ENCODE measurements at regions not wholly inside any gene's neighbourhood (a gene's known extent, or its start where the extent isn't known, plus 50 kb on each side); places are given as distances from the start of the nearest gene placed in this dataset.
"Not testable (repeated sequence)": the region's sequence is repeated elsewhere in the genome, so short reads cannot be mapped to it uniquely, and the experiment has no call there.

DNA sequence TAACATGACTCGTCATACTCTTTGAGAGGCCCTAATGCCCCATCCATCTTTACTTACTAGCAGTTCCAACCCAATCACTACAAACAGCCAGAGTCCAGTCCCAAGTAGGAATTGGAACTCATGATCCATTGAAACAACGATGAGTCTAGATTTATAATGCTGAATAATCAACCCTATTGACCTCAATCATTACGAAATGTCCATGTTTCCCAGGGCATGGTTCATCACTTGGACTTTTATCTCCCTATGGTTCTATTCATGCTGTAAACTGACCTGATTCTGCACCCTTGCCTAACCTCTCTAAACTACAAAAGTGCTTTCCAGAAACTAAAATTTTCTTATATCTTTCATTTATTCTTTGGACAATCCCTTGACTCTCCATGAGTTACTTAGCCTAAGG, 840.0 kb upstream of the B3GALT2 start:
- DNase-seq (ENCODE audit: low spot score), result no peak

DNA sequence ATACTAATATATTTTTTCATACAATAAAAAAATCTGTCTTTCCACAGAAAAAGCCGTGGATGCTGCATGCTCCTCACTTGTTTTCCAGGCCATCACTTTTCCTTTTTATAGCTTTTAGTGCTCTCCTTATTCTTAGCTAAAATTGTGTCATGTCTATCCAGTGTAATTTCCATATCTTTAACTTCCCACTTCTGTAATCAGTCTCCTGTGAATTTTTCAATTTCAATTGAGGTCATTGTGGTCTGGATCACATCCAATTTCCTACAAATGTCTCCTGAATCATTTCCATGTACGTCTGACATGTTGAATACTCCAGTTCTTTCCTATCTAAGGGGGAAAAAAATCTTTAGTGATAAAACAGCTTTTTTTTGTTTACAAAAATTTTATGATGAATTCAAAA, 838.2 kb upstream of the B3GALT2 start:
- DNase-seq (ENCODE audit: low spot score), result no peak

DNA sequence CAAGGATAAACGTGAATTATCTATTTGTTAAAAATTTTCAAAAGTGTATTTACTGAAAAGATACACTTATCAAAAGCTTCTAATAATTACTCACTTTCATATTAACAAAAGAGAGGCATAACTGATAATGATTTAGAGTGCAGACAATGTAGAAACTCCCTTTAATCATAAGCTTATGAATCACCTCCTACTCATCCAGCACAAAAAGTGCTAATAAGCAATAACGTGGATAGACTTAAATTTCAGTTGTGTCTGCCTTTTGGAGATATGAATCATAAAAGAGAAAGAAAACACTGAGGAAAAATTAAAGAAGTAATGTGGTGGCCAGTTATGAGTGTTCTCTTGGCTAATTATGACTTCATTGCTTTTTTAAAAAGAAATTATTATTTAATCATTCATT, 827.6 kb upstream of the B3GALT2 start:
- no peak for DNase-seq (ENCODE audit: low spot score)

DNA sequence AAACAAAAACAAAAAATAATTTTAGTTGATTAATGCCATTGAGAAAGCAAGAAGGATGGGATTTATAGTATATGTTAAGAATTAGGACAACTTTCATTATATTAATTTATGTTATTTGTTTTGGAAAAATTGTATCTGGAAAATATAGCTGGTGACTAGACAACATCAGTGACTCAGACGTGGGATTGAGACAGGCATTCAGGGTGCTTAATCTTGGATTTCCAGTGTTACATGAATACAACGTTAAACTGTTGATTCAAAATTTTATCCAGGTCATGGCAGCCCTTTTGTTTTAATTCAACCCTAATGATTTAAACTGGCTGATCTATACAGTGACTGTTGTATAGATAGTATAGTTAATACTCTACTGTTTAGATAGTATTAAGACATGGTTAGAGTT, 827.1 kb upstream of the B3GALT2 start:
- DNase-seq (ENCODE audit: low spot score), result no peak

DNA sequence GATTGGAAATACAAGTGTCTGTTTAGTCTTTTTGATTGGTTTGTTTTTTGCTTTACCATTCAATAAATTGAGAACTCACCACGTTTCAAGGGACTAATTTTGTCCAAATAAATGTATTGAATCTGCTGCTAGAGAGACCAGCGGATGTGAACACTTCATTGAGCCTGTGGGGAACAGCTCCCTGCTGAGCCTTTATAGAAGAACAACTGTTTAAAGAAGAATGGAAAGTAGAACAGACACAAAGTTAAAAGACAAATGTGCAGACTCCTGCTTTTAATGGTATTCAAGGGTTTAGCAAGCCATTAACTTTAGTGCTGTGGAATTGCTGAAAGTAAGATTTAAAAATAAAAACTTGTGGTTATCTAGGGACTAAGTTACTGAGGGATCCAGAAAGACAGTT, 817.7 kb upstream of the B3GALT2 start:
- DNase-seq (ENCODE audit: low spot score), result no peak

DNA sequence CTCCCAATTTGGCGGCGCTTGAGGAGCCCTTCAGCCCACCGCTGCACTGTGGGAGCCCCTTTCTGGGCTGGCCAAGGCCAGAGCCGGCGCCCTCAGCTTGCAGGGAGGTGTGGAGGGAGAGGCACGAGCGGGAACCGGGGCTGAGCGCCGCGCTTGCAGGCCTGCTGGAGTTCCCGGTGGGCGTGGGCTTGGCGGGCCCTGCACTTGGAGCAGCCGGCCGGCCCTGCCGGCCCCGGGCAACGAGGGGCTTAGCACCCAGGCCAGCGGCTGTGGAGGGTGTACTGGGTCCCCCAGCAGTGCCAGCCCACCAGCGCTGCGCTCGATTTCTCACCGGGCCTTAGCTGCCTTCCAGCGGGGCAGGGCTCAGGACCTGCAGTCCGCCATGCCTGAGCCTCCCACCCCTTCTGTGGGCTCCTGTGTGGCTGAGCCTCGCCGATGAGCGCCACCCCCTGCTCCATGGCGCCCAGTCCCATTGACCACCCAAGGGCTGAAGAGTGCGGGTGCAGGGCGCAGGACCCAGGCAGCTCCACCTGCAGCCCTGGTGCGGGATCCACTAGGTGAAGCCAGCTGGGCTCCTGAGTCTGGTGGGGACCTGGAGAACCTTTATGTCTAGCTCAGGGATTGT, 815.4 kb upstream of the B3GALT2 start:
- not testable (repeated sequence) for DNase-seq (ENCODE audit: low spot score)

DNA sequence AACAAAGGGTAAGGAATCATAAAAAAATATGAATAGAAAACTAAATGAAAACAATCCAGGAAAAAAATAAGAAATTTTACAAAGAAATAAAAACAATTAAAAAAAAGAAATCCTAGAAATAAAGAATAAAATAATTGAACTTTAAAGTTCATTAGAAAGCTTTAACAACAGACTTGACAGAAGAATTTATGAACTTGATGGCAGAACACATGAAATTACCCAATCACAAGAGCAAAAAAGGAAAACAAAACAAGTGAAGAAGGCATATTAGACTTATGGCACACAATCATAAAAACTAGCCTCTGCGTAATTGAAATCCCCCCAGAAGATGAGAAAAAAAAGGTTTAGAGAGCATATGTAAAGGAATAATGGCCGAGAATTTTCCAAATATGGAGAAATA, 802.5 kb upstream of the B3GALT2 start:
- no peak for DNase-seq (ENCODE audit: low spot score)

DNA sequence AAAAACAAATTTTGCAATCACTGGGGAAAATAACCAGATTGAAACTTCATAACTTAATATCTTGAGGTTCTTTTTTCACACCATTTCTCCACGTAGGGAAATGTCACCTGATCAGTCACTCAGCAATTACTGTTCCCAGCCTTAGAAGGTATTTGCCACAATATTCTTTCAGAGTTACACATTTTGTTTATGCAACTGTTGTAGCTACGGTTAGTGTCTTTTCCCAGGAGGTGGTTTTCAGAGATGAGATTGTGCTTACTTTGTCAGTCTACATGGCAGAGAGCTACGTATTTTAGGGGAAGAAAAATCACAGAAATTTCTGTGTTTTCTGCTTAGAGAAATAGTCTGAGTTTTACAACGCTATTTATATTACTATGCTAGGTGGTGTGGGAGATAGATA, 792.8 kb upstream of the B3GALT2 start:
- DNase-seq (ENCODE audit: low spot score), result no peak

DNA sequence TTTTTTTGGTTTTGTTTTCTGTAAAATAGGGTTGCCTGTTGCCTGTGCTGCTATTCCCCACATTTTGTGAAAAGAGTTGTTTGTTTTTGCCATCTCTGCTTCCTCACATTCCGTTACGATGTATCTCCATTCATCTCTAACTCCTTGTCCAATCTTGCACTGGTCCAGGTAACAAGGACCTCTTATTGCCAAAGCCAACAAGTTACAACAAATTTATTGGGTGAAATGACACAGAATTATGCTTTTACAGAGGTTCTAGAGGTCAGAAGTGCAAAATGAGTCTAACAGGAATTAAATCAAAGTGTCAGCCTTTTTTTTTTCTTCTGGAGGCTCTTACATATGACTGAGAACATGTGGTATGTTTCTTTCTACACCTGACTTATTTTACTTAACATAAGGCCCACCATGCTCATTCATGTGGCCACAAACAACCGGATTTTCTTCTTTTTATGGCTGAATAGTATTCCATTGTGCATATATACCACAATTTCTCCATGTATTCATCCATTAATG, 787.9 kb upstream of the B3GALT2 start:
- no peak for DNase-seq (ENCODE audit: low spot score)

DNA sequence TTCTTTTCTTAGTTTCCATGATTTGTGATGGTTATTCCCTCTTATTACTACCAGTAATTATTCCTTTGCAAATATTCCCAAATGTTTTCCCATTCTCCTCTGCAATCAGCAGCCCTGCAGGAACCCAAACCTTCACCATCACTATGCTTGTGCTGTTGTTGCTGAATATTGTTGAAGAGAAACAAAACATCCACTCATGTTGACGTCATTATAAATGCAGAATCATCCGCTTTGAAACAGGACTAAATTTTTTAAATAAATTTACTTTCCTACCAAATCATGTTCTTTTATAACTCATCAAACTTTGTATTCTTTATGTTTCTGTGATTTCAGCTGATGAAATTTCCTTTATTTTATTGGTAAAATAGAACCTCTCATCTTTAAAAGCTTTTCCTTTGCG, 787.0 kb upstream of the B3GALT2 start:
- no peak for DNase-seq (ENCODE audit: low spot score)

DNA sequence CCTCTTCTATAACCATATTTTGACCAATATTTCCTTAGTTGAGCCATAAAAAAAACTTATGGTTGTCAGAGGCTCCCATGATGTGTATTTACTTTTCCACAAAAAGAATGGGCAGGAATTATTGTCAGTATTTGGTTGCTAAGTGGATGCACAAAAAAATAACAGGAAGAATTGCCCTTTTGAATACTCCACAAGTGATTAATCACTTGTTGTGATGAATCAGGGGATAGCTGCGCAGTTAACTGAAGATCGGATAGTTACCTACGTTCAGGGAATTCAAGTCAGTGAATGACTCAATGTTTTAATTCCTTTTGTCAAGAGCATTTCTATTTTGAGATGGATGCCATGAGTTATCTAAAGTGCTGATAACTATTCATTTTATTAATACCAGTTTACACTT, 785.2 kb upstream of the B3GALT2 start:
- no peak for DNase-seq (ENCODE audit: low spot score)

DNA sequence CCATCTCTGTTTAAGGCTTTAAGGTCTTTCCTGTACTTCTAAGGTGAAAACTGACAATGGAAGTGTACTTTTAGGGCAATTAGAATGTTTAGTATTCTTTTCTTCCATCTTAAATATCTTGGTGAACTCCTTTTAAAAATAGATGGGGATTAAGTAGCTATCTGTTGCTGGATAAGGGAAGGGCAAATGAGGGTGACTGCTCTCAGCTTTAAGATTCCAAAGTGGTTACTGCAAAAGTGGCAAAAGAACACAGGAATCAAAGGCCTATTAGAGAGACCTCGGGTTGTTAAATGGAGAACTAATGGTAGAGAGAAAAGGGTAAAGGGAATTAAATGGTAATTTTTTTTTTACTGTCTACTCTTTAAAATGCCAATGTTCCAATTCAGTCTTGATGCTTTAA, 774.1 kb upstream of the B3GALT2 start:
- DNase-seq (ENCODE audit: low spot score), result no peak

DNA sequence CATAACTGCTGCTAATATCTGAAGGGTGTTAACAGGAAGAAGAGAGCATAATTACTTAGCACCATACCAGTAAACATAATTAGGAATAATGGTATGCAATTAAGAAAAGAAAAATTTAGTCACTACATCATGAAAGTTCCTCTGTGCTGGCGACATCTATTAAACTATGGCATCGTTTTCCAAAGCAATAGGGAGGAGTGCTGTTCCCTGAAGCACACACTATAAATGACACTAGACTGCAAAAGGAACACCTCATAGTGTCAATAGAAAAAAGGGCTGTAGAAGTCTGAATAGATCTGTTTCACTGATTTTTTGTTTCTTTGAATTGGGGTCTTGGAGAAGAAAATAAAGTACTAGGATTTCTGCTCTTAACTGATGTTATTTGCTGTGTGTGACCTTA, 773.6 kb upstream of the B3GALT2 start:
- DNase-seq (ENCODE audit: low spot score), result no peak

DNA sequence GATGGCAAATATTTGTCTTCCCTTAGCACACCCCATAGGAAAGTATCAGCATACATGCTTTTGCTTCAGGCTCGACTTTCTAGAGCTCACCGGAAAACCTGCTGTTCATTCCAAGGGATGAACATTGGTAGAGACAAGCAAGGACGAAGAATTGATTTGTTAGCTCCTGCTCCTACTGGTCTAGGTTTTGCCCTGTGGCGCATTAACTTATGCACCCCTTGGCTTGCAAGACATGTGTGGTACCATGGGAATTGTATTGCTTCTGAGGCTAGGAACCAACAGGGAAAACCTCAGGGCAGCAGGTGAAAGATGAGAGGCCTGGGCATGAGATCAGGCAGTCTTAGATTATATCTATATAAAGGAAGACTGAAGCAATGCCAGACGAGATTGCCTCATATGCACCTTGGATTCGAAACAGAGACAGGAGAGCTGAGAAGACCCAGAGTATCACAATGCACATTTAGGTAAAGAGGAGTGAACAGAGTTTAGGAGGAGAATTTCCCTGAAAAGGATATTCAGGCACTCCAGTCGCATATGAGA, 771.2 kb upstream of the B3GALT2 start:
- DNase-seq (ENCODE audit: low spot score), result no peak

DNA sequence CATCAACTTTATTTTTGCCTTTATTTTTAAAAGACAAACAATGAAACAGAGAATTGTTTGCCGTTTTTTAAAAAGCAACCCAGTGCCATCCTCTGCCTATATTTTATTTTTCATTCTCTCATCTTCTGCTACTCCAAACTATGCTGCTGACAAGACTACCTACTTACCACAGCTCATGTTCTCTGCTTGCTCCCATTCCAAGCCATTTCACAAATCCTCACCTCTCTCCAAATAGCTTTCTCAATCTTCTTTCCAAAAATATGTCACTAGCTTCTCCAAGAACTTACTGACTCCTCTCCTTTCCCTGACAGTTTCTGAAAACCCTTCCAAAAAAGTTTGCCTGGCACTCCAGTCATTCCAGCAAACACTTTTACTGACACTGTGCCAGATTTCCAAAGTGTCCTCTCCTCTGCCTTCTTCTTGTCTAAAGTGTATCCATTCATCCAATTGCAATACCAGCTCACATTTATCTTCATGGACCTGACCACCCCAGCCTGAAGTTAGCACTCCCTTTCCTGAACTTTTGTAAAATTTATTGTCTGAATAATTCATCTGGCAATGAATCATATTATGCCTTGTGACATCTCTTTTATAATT, 766.5 kb upstream of the B3GALT2 start:
- DNase-seq (ENCODE audit: low spot score), result no peak

DNA sequence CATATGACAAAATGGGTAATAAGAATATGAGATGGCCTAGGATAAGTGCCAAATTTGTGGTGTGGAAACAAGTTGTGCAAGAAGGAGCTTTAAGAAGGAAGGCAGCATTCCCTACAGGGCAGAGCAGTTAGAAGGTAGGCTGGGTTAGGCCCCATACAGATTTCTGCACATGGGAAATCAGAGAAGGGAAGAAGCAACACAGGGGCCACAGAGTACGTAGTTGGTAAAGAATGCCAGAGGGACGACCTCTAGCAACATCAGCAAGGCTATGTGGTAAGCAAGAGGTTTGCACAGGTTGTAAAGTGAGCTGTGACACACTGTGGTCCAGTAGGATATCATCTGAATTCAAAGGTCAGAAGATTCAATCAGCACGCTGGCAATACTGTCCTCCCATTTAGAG, 765.6 kb upstream of the B3GALT2 start:
- no peak for DNase-seq (ENCODE audit: low spot score)

DNA sequence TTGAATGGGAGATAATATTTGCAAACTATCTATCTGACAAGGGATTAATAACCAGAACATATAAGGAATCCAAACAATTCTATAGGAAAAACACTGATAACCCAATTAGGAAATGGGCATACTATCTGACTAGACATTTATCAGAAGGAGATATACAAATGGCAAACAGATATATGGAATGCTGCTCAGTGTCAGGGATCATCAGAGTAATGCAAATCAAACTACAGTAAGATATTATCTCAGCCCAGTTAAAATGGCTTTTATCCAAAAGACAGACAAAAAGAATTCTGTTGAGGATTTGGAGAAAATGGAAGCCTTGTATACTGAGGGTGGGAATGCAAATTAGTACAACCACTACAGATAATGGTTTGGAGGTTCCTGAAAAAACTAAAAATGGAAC, 758.0 kb upstream of the B3GALT2 start:
- DNase-seq (ENCODE audit: low spot score), result no peak

DNA sequence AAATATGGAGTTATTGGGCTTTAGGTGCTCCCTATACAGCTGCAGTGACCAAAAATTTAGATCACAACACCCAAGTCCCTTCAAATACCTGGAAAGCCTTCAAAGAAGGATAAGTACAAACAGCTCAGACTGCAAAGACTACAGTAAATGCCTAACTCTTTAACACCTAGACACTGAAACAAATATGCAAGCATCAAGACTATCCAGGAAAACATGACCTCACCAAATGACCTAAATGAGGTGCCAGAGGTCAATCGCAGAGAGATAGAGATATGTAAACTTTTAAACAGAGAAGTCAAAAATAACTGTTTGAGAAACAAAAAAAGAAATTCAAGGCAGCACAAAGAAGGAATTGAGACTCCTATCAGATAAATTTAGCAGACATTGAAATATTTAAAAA, 753.8 kb upstream of the B3GALT2 start:
- DNase-seq (ENCODE audit: low spot score), result no peak

DNA sequence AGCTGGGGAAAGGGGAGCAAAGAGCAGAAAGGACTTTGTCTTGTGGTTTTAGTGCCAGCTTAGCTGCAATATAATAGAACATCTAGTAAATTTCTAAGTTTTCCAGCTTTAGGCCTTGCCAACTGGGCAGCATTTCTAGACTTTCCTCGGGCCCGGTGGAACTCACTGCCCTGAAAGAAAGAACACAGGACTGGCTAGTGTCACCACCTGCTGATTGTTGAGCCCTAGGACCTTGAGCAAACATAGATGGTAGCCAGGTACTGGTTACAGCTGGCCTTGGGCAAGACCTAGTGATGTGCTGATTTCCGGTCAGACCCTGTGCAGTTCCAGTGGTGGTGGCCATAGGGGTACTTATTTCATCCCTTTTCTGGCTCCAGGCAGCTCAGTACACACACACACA, 753.2 kb upstream of the B3GALT2 start:
- no peak for DNase-seq (ENCODE audit: low spot score)

DNA sequence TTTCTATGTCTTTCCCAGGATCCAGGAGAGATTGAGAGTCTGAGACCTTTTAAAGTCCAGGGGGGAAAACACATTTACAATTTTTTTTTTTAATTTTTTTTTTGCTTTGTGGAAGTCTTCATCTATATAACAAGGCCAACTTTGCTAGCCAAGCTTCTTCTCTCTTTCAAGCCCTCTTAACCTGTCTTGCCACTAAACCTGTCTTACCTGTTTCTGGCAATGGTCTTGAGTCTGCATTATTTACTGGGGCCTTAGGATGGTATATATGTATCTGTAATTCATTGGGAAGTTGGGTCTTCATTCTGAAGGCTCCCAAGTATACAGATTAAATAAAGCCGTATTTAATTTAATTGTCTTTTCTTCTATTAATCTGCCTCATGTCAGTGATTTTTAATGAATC, 750.9 kb upstream of the B3GALT2 start:
- DNase-seq (ENCODE audit: low spot score), result no peak

DNA sequence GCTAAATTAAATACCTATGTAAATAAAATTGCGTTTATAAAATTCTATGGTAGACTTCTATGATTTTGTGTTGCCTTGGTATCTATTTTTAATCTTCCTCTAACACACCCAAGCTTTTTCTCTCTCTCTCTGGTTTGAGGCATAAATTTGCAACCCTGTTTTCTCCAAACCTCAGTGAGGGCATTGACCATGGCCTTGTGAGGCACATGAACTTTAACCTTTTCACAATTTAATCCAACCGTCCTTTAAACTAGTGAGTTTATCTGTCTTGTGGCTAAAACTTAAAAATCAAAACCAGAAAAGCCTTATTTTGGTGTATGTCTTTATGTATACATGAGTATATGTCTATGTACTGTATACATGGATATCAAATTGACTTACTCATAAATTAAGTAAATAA, 746.6 kb upstream of the B3GALT2 start:
- no peak for DNase-seq (ENCODE audit: low spot score)

DNA sequence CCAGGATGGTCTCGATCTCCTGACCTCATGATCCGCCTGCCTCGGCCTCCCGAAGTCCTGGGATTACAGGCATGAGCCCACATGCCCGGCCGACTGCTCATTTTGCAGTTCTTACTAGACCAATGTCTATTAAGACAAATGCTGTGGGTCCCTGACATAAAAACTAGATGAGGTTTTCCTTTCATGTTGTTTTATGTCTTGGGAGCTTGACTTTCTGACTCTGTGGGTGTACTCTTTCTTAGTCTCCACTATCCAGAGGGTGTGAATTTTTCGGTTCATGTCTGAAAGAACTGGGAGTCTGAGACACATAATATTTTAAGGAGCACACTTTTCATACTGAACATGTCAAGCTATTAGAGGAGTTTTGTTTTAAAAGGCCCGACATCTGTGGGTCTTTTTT, 744.9 kb upstream of the B3GALT2 start:
- no peak for DNase-seq (ENCODE audit: low spot score)

DNA sequence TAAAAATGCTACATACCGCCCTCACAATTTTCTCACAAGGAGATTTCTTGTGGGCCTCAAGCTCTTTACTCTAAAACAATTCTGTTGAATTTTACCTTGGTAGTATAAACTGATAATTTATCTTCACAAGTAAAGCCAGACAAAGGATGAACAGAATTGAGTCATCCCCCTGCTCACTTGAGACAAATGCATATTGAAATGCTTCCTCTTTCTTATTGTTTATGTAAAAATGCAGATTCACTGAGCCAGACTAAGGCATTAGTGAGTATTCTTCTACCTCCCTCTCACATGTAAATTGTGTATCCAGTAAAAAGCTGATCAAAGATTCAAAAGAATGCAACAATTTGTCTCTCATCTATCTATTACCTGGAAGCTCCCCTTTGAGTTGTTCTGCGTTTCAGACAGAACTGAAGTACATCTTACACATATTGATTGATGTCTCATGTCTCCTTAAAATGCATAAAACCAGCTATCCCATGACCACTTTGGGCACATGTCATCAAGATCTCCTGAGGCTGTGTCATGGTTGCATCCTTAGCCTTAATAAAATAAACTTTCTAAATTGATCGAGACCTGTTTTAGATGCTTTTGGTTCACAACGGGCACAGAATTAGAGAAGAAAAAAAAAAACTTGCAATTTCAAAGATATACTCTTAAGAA, 743.1 kb upstream of the B3GALT2 start:
- no peak for DNase-seq (ENCODE audit: low spot score)
